Type B pancreatic cell (in vitro differentiated cells): ENCODE measurements at regions not wholly inside any gene's neighbourhood (a gene's known extent, or its start where the extent isn't known, plus 50 kb on each side); places are given as distances from the start of the nearest gene placed in this dataset.

Experiments used
- DNase-seq: peaks from one replicate; pipeline ENCODE4 v3.0.0; 2021; ENCODE audit warnings: mixed read lengths; ENCODE audit not compliant: unreplicated experiment; ENCODE audit errors: extremely low spot score
- H3K27ac Mint-ChIP-seq: 2 replicates; pipeline ENCODE4 v1.8.0; 2021; ENCODE audit warnings: mild to moderate bottlenecking, mixed read lengths
- H3K27me3 Mint-ChIP-seq: 2 replicates; pipeline ENCODE4 v1.8.0; 2021; ENCODE audit warnings: mixed read lengths
- H3K36me3 Mint-ChIP-seq: 2 replicates; pipeline ENCODE4 v1.8.0; 2021; ENCODE audit warnings: mixed read lengths
- H3K4me1 Mint-ChIP-seq: one replicate; pipeline ENCODE4 v1.8.0; 2021; ENCODE audit warnings: mixed read lengths; ENCODE audit not compliant: unreplicated experiment
- H3K4me3 Mint-ChIP-seq: 2 replicates; pipeline ENCODE4 v1.8.0; 2021; ENCODE audit warnings: mild to moderate bottlenecking, mixed read lengths
- H3K9me3 Mint-ChIP-seq: 2 replicates; pipeline ENCODE4 v1.8.0; 2021; ENCODE audit warnings: mixed read lengths
- CTCF ChIP-seq: fragments of 200-600 bp; sonication (generic); conservative IDR thresholded peaks from 2 replicates; pipeline ENCODE4 v1.5.0; 2021; ENCODE audit warnings: antibody characterized with exemption, mild to moderate bottlenecking

GRCh38 chr18:38009320-38009719, 443.7 kb upstream of the CELF4 start:
- TF ChIP-seq CTCF, result no peak
- H3K4me1 Mint-ChIP-seq, result peaks cover 5% of the 10 kb centered on the region
- no peaks in the 10 kb centered on the region for H3K9me3 Mint-ChIP-seq
- H3K27ac Mint-ChIP-seq, result no peak overlapping the region
- no peak for DNase-seq
- no peaks in the 10 kb centered on the region for H3K27me3 Mint-ChIP-seq
- H3K36me3 Mint-ChIP-seq, result no peaks in the 10 kb centered on the region
- no peak overlapping the region for H3K4me3 Mint-ChIP-seq

- no peak overlapping the region for H3K27ac Mint-ChIP-seq
- no peak for DNase-seq
Observed at GRCh38 chr18:38007676-38008330, 442.2 kb upstream of the CELF4 start.

GRCh38 chr18:38007026-38007425, 441.4 kb upstream of the CELF4 start:
- no peaks in the 10 kb centered on the region for H3K27me3 Mint-ChIP-seq

More at GRCh38 chr18:38007676-38008330, 442.2 kb upstream of the CELF4 start:
- no peak for TF ChIP-seq CTCF
- Mint-ChIP-seq H3K4me3 (no peak overlapping the region), H3K4me1 (peaks cover 5% of the 10 kb centered on the region), H3K9me3 (no peaks in the 10 kb centered on the region), H3K36me3 (no peaks in the 10 kb centered on the region), H3K27me3 (no peaks in the 10 kb centered on the region)

GRCh38 chr18:38006541-38006940, 440.9 kb upstream of the CELF4 start:
- DNase-seq, result no peak
- TF ChIP-seq CTCF, result no peak
- no peak overlapping the region for H3K27ac Mint-ChIP-seq
- H3K36me3 Mint-ChIP-seq, result no peaks in the 10 kb centered on the region
- H3K4me3 Mint-ChIP-seq, result no peak overlapping the region
- no peaks in the 10 kb centered on the region for H3K27me3 Mint-ChIP-seq
- H3K9me3 Mint-ChIP-seq, result no peaks in the 10 kb centered on the region
- peaks cover 5% of the 10 kb centered on the region for H3K4me1 Mint-ChIP-seq

More at GRCh38 chr18:38007026-38007425, 441.4 kb upstream of the CELF4 start:
- Mint-ChIP-seq H3K36me3 (no peaks in the 10 kb centered on the region), H3K27ac (no peak overlapping the region), H3K9me3 (no peaks in the 10 kb centered on the region), H3K4me1 (peaks cover 5% of the 10 kb centered on the region), H3K4me3 (no peak overlapping the region)
- no peak for TF ChIP-seq CTCF
- DNase-seq, result no peak

- no peak for DNase-seq
- H3K4me1 Mint-ChIP-seq, result no peaks in the 10 kb centered on the region
- H3K36me3 Mint-ChIP-seq, result no peaks in the 10 kb centered on the region
- no peaks in the 10 kb centered on the region for H3K9me3 Mint-ChIP-seq
- H3K27ac Mint-ChIP-seq, result no peak overlapping the region
- TF ChIP-seq CTCF, result no peak
- H3K27me3 Mint-ChIP-seq, result no peaks in the 10 kb centered on the region
- no peak overlapping the region for H3K4me3 Mint-ChIP-seq
Observed at GRCh38 chr18:37997695-37998094, 432.1 kb upstream of the CELF4 start.
